IPS-18a (cell line): ENCODE measurements at regions not wholly inside any gene's neighbourhood (a gene's known extent, or its start where the extent isn't known, plus 50 kb on each side); places are given as distances from the start of the nearest gene placed in this dataset.

Experiments used
- H3K27ac ChIP-seq: one replicate; pipeline ENCODE4 v1.5.1; 2013; ENCODE audit warnings: low read length
- H3K27me3 ChIP-seq: one replicate; pipeline ENCODE4 v1.6.1; 2013; ENCODE audit warnings: mild to moderate bottlenecking, low read length; ENCODE audit not compliant: control insufficient read depth, insufficient read depth
- H3K36me3 ChIP-seq: one replicate; pipeline ENCODE4 v1.6.1; 2013; ENCODE audit warnings: low read depth, low read length; ENCODE audit not compliant: control insufficient read depth
- H3K4me1 ChIP-seq: one replicate; pipeline ENCODE4 v1.6.1; 2013; ENCODE audit warnings: low read depth, low read length; ENCODE audit not compliant: control insufficient read depth
- H3K4me3 ChIP-seq: one replicate; pipeline ENCODE4 v1.5.1; 2013; ENCODE audit warnings: low read length
- H3K9ac ChIP-seq: one replicate; pipeline ENCODE4 v1.6.1; 2013; ENCODE audit warnings: mild to moderate bottlenecking, low read length, moderate library complexity
- H3K9me3 ChIP-seq: one replicate; pipeline ENCODE4 v1.6.1; 2013; ENCODE audit warnings: low read depth, low read length; ENCODE audit not compliant: control insufficient read depth

DNA sequence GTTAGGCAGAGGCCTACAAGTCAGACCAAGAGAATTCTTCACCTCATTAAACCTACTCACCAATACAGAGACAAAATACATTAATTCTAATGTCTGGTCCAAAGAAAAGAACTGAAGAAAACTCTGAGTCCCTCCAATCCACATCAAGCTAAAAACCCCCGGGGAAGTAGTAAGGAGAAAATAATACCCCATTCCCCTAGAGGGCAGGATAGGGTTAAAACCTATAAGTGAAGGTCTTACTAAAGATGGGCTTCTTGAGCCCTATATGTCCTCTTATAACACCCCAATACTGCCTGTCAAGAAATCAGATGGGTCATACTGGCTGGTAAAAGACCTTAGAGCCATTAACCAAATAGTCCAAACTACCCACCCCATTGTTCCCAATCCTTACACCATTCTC, 141.3 kb upstream of the TMEM106B start:
- Histone ChIP-seq H3K4me3 (no peak overlapping the region), H3K27ac (no peak overlapping the region), H3K36me3 (no peaks in the 10 kb centered on the region), H3K9ac (no peak overlapping the region), H3K27me3 (no peaks in the 10 kb centered on the region), H3K9me3 (peaks cover under 1% of the 10 kb centered on the region), H3K4me1 (peaks cover 3% of the 10 kb centered on the region)

DNA sequence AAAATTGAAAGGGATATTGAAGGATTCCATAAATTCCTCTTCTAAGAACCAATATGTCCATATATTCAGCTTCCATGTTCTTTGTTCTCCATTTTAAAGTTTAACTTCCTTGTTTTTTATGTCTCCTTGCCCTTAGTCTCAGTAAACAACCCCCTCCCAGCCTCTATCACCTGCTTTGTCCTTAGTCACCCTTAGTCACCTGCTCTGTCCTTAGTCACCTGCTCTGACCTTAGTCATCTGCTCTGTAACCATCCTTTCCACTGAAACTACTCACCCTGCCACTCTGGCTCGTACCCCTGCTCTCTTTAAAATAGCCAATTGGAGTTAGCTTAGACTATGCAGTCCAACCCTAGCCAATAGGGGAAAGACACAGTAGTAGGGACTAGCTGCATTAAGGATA, 136.2 kb upstream of the TMEM106B start:
- Histone ChIP-seq H3K9ac (no peak overlapping the region), H3K4me3 (no peak overlapping the region), H3K4me1 (peaks cover under 1% of the 10 kb centered on the region), H3K9me3 (peaks cover 19% of the 10 kb centered on the region), H3K27me3 (no peaks in the 10 kb centered on the region), H3K27ac (no peak overlapping the region), H3K36me3 (no peaks in the 10 kb centered on the region)

DNA sequence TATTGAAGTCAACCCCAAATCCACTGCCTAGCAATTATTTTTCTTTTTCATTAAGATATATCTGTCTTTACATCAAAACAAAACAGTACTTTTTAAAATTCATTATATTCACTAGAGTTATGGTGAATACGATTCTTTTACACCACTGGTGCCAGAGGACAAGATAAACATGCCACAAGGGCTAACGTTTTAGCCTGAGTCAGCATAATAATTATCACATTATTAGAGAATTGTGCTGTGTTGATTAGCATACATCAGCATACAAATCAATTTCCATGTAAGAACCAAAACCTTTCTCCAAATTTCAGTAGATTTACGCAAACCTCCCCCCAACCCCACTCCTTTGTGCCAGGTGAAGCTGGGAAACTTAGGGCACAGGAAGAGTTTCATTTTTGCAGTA, 131.1 kb upstream of the TMEM106B start:
- no peak overlapping the region for H3K4me3 ChIP-seq
- H3K27ac ChIP-seq = no peak overlapping the region
- no peak overlapping the region for H3K9ac ChIP-seq
- H3K27me3 ChIP-seq = no peaks in the 10 kb centered on the region
- peaks cover 14% of the 10 kb centered on the region for H3K4me1 ChIP-seq
- H3K9me3 ChIP-seq = peaks cover 15% of the 10 kb centered on the region
- H3K36me3 ChIP-seq = no peaks in the 10 kb centered on the region

DNA sequence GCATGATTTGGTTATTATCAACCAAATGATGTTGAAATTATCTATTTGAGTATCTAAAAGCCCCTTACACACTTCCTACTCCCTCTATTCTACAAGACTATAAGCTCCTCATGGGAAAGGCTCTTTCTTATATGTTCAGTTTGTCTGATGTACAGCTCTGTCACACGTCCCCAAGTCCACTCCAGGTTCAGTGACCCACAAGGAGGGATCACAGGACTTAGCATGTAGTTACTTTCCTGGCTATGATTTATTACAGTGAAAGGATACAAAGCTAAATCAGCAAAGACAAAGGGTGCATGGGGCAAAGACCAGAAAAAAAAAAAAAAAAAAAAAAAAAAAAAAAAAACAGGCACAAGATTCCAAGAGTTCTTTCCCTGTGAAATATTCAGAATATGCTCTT, 125.6 kb upstream of the TMEM106B start:
- Histone ChIP-seq H3K4me3 (no peak overlapping the region), H3K27me3 (no peaks in the 10 kb centered on the region), H3K4me1 (peaks cover 8% of the 10 kb centered on the region), H3K36me3 (no peaks in the 10 kb centered on the region), H3K27ac (no peak overlapping the region), H3K9ac (no peak overlapping the region), H3K9me3 (no peaks in the 10 kb centered on the region)

DNA sequence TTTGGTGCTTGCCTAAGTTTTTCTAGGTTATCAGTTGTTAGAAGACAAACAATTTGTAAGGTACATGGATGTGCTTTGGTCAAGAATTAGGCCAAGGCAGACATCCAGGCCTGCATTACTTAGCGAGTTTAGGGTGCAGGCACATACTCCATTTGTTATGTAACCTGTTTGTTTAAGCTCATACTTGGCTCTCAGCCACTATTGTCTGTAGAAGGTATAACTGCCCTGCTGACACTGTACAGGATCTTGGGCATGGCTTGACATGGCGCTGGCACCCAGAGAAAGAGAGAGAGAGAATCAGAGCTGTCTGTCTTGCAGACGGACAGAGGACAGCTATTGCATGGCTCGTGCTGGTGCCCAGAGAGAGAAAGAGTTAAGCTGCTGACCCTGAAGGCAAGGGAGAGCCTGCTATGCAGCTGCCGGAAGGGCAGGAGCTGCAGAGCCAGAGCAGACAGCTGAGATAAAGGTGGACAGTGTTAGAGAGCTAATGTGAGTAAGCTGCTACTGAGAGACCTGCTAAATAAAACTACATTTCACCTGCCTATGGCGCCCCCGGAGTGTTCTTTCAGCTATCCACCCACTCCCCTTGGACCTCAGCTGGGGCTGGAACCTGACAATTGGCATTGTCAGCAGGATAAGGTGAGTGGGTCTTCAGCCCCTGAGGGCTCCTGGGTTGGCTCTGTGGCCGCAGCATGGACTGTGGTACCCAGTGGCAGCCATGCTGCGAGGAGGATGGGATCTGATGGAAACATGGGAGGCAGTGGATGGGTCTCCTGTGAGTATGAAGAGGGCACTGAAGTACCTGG, 120.9 kb upstream of the TMEM106B start:
- no peak overlapping the region for H3K27ac ChIP-seq
- H3K27me3 ChIP-seq = no peaks in the 10 kb centered on the region
- no peak overlapping the region for H3K4me3 ChIP-seq
- peaks cover 12% of the 10 kb centered on the region for H3K4me1 ChIP-seq
- no peaks in the 10 kb centered on the region for H3K36me3 ChIP-seq
- no peaks in the 10 kb centered on the region for H3K9me3 ChIP-seq
- no peak overlapping the region for H3K9ac ChIP-seq

DNA sequence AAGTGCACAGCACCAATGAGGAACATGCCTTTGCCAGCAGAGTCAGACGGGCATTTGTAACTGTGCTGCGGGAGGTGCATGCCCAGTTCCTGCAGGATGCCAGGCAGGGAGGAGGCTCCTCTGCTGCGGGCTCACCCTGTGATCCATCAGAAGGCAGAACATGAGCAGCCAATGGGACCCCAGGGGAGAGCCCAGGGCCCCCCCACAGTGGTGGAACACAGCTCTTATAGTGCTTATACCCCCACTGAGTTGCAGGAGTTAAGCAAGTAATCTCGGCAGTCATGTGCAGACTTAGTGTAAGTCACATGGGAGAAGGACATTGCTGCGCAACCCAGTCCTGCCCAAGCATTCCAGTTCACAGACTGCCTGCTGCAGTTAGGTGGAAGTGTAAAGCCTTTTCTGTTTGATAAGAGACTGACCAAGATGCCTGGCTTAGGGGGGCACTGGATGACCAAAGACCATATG, 120.3 kb upstream of the TMEM106B start:
- no peak overlapping the region for H3K9ac ChIP-seq
- no peak overlapping the region for H3K27ac ChIP-seq
- no peaks in the 10 kb centered on the region for H3K36me3 ChIP-seq

DNA sequence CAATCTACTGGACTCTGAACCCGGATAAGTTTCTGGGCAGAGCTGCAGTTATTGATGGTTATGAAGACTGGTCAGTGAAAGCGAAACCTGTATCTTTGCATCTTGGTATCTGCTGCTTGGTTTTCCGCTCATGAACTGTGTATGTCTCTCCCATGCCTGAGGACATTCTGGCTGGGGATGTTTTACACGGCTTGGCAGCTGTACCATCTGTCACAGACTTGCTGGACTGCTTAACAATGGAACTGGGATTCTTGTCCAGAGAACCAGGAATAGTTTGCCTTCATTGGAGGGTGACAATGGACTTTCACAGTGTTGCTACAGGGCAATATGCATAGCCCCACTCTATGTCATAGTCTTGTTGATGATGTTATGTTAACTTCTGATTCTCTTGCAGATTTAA, 119.9 kb upstream of the TMEM106B start:
- H3K9me3 ChIP-seq = no peaks in the 10 kb centered on the region
- peaks cover 20% of the 10 kb centered on the region for H3K4me1 ChIP-seq
- no peak overlapping the region for H3K27ac ChIP-seq
- H3K27me3 ChIP-seq = no peaks in the 10 kb centered on the region
- H3K36me3 ChIP-seq = no peaks in the 10 kb centered on the region
- H3K9ac ChIP-seq = no peak overlapping the region
- no peak overlapping the region for H3K4me3 ChIP-seq

More for the DNA sequence above, 120.3 kb upstream of the TMEM106B start:
- Histone ChIP-seq H3K4me3 (no peak overlapping the region), H3K9me3 (no peaks in the 10 kb centered on the region), H3K27me3 (no peaks in the 10 kb centered on the region), H3K4me1 (peaks cover 19% of the 10 kb centered on the region)

DNA sequence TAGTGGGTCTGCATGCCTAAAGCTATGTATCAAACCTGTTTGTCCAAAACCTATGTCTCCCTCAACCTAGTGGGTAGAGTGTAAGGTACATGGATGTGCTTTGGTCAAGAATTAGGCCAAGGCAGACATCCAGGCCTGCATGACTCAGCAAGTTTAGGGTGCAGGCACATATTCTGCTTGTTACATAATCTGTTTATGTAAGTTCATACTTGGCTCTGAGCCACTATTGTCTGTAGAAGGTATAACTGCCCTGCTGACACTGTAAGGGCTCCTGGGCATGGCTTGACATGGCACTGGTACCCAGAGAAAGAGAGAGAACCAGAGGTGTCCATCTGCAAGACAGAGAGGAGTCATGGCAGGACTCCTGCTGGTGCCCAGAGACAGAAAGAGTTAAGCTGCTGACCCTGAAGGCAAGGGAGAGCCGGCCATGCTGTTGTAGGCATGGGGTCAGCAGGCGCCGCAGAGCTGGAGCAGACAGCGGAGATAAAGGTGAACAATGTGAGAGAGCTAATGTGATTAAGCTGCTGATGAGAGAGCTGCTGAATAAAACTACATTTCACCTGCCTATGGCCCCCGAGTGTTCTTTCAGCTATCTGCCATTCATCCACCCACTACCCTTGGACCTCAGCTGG, 118.5 kb upstream of the TMEM106B start:
- no peaks in the 10 kb centered on the region for H3K27me3 ChIP-seq
- H3K9me3 ChIP-seq = no peaks in the 10 kb centered on the region
- no peak overlapping the region for H3K27ac ChIP-seq
- H3K4me1 ChIP-seq = peaks cover 20% of the 10 kb centered on the region
- H3K9ac ChIP-seq = no peak overlapping the region
- no peak overlapping the region for H3K4me3 ChIP-seq
- no peaks in the 10 kb centered on the region for H3K36me3 ChIP-seq

DNA sequence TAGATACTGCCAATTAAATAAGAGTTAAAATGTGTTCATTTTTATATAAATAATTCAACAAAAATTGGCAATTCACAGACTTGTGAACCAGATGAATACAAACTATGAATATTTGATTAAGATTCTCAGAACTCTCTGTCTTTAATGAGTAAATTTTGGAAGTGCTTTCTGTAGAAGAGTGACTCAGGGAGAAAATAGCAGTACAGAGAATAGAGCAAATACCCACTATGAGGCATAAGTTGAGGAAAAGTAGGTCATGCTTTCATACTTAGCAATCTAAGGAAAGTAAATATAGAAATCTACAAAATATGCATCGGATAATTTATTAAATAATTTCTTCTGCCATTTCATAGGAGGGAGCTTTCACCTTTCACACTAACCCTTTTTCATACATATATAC, 117.7 kb upstream of the TMEM106B start:
- Histone ChIP-seq H3K27me3 (no peaks in the 10 kb centered on the region), H3K9ac (no peak overlapping the region), H3K4me3 (no peak overlapping the region), H3K36me3 (no peaks in the 10 kb centered on the region), H3K4me1 (peaks cover 20% of the 10 kb centered on the region), H3K9me3 (no peaks in the 10 kb centered on the region), H3K27ac (no peak overlapping the region)

DNA sequence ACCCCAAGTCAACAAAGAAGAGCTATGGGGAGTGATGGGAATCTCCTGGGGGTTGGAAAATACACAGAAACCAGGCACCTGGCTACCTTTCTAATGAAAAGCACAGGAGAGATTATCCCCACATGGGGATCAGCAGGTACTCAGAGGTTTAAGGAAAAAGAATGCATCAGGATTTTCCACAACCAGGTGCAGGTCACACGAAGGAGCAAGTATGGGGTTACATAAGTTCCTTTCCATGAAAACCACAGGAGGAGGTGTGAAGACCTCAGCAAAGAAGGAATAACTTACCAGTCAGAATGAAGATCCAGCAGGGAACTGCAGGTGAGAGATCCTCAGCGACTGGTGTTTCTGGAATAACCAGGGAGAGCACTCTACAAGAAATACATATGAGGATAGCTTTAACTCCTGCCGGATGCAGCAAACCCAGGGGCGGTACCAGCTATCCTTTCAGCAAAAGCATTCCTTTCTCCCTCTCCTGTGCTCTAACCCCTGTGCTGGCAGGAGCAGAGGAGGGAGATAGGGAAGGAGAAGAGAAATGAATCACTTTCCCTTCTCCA, 116.7 kb upstream of the TMEM106B start:
- peaks cover 20% of the 10 kb centered on the region for H3K4me1 ChIP-seq
- no peak overlapping the region for H3K27ac ChIP-seq
- no peaks in the 10 kb centered on the region for H3K36me3 ChIP-seq
- peak overlapping the region; percentile 32 for H3K4me3 ChIP-seq
- no peaks in the 10 kb centered on the region for H3K9me3 ChIP-seq
- no peaks in the 10 kb centered on the region for H3K27me3 ChIP-seq
- H3K9ac ChIP-seq = no peak overlapping the region

DNA sequence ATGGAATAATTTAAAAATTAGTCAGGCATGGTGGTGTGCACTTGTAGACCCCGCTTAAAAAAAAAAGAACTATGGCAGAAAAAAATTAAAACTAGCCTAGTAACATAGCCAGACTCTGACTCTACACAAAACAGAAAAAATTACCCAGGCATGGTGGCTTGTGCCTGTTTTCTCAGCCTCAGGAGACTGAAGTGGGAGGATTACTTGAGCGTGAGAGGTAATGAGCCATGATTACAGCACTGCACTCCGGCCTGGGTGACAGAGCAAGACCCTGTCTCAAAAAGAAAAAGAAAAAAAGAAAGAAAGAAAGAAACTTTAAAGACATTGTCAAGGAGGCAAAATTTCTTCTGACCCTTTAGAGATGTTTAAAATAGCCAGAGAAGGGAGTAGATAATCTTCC, 109.0 kb upstream of the TMEM106B start:
- H3K9me3 ChIP-seq = no peaks in the 10 kb centered on the region
- H3K9ac ChIP-seq = no peak overlapping the region
- H3K27me3 ChIP-seq = no peaks in the 10 kb centered on the region
- no peak overlapping the region for H3K4me3 ChIP-seq
- no peak overlapping the region for H3K27ac ChIP-seq
- H3K36me3 ChIP-seq = no peaks in the 10 kb centered on the region
- no peaks in the 10 kb centered on the region for H3K4me1 ChIP-seq
